ENCODE measurements at regions not wholly inside any gene's neighbourhood (a gene's known extent, or its start where the extent isn't known, plus 50 kb on each side); places are given as distances from the start of the nearest gene placed in this dataset.

DNA sequence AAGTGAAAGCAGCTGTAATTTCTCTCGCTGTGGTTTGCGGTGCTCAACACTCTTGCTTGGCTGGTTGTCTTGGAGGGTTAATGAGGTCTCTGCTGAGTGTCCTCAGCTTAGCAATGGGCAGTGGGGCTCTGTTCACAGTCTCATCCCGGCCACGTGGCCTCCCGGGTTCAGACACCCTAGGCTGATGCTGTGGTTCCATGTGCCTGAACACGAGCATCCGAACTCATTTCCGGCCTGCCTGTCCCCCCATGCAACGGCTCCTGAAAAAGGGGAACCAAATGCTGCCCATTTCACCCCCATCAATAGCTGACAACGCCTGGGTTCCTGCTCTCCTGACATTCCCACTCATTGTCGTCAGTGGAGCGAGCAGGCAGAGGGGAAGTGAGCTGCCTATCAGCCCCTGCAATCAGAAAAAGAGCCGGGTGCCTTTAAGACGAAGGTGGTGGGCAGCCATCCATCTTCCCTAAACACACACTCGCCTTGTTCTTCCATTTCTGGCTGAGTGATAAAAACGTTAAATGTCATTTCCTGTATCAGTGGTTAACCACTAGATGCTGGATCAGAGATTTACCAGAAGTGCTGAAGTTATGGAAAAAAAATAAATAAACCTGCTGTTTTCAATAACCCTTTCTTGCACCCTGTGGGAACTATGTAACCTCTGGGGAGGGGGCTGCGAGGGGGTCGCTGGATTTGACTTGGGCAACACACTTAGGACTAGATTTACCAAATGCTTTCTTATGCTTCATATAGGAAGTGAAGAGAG, 60.3 kb upstream of the BCL2L14 start:
- Histone ChIP-seq H3K27me3 (no peaks in the 10 kb centered on the region), H3K4me3 (ENCODE audit: low read depth in 1 of 2, low read length in 1 of 2) (peak overlapping the region; percentile 55 to 61), H3K27ac (peak overlapping the region; percentile 71), H3K9me3 (no peaks in the 10 kb centered on the region), H3K4me1 (ENCODE audit: control insufficient read depth in 1 of 2, insufficient read depth in 1 of 2, low read depth in 1 of 2, low read length in 1 of 2) (peaks cover 15 to 23% of the 10 kb centered on the region in 2 experiments), H3K36me3 (no peaks in the 10 kb centered on the region)
- TF ChIP-seq CTCF (IDR thresholded peaks at IDR 0.05): no peak

- no peak for TF ChIP-seq CTCF (IDR thresholded peaks at IDR 0.05)
- H3K36me3 ChIP-seq: no peaks in the 10 kb centered on the region
- H3K27me3 ChIP-seq: no peaks in the 10 kb centered on the region
- no peak overlapping the region for H3K27ac ChIP-seq
- H3K9me3 ChIP-seq: no peaks in the 10 kb centered on the region
- no peak overlapping the region for H3K4me3 ChIP-seq (ENCODE audit: low read depth in 1 of 2, low read length in 1 of 2)
- peaks cover 15 to 23% of the 10 kb centered on the region in 2 experiments for H3K4me1 ChIP-seq (ENCODE audit: control insufficient read depth in 1 of 2, insufficient read depth in 1 of 2, low read depth in 1 of 2, low read length in 1 of 2)
Measured at GRCh38 chr12:12011880-12012260, 58.9 kb upstream of the BCL2L14 start.

DNA sequence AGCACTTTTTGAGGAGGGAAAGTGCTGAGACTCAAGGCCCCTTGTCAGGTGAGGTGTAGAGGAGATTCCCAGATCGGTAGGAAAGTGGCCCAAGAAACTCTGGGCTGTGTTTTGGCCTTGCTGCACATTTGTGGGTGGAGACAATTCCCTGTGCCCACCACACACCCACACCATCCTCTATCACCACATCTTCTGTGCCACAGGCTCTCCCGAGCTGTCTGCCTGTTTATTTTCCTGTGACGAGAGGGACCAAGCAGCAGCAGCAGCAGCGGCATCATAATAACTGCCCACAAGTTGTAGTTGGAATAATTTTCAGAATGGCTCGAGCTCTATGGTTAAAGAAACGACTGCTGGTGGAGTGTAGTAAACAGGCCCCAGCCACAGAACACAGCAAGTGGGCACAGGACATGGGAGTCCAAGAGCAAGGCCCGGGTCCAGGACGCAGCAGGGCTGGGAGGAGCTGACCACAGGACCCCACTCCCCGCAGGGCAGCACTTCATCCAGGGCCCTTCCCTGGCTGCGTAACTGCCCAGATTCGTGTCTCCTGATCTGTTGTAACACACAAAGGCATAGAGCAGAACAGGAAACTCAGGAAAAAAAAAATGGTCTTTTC, 55.6 kb upstream of the BCL2L14 start:
- peaks cover 10 to 14% of the 10 kb centered on the region in 2 experiments for H3K4me1 ChIP-seq (ENCODE audit: control insufficient read depth in 1 of 2, insufficient read depth in 1 of 2, low read depth in 1 of 2, low read length in 1 of 2)
- H3K27ac ChIP-seq: no peak overlapping the region
- H3K9me3 ChIP-seq: no peaks in the 10 kb centered on the region
- no peak for TF ChIP-seq CTCF (IDR thresholded peaks at IDR 0.05)
- no peaks in the 10 kb centered on the region for H3K36me3 ChIP-seq
- H3K27me3 ChIP-seq: no peaks in the 10 kb centered on the region
- no peak overlapping the region for H3K4me3 ChIP-seq (ENCODE audit: low read depth in 1 of 2, low read length in 1 of 2)

DNA sequence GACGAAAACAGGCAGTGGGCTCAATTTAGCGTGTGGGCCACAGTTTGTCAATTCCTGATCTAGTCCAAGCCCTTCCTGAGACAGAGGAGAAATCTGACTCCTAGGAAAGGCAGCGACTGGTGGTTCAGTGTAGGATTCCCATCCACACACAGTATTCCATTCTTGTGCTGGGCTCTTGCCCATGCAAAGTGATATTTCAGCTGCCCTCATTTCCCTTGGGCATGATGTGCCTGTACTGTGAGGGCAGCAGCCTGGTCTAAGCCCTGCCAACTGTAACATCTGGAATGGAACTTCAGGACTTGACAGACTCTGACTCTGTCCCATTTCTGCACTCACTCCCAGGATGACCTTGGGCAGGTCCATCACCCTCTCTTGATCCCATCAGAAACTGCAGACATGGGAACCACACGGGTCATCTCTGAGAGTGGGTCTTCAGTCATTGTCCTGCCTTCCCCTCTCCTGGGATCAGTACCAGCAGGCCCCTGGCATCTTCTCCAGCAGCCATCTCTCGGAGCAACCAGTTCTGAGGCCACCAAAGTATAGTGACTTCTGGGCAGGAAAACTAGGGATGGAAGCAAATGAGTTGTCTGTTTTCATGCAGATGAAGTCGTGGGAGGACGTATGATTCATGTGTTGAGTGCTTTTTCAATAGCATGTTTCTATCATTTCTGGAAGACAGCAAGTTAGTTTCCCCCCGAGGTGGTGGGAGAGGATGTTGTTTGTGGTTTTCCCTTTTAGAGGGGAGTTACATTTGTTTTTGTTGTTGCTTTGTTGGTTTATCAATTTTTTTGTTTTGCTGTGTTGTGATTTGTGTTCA, 54.2 kb upstream of the BCL2L14 start:
- Histone ChIP-seq H3K27ac (no peak overlapping the region), H3K4me1 (ENCODE audit: control insufficient read depth in 1 of 2, insufficient read depth in 1 of 2, low read depth in 1 of 2, low read length in 1 of 2) (peaks cover 0 to under 1% of the 10 kb centered on the region in 2 experiments), H3K4me3 (ENCODE audit: low read depth in 1 of 2, low read length in 1 of 2) (no peak overlapping the region), H3K27me3 (no peaks in the 10 kb centered on the region), H3K9me3 (no peaks in the 10 kb centered on the region), H3K36me3 (no peaks in the 10 kb centered on the region)
- TF ChIP-seq CTCF (IDR thresholded peaks at IDR 0.05): no peak

DNA sequence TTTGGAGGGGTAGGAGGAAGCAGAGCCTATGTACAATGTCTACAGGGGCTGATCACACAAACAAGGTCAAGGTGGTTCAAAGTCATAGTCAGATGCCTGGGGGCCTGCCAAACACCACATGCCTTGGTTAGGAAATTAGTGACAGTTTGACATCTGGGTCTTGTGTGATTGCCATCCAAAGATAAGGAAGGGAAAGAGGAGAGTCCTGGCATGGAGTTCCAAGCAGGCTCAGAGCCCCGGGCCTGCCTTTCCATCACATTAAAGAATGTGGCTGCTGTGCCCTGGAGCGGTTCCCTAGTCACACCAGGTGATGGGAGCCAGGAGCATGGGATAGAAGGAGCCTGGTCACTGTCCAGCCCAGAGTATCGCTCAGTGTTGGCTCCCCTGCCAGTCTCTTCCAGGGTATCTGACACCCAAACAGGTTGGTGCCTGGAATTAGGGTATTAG, 53.6 kb upstream of the BCL2L14 start:
- Histone ChIP-seq H3K27ac (no peak overlapping the region), H3K36me3 (no peaks in the 10 kb centered on the region), H3K27me3 (no peaks in the 10 kb centered on the region), H3K4me3 (ENCODE audit: low read depth in 1 of 2, low read length in 1 of 2) (no peak overlapping the region), H3K4me1 (ENCODE audit: control insufficient read depth in 1 of 2, insufficient read depth in 1 of 2, low read depth in 1 of 2, low read length in 1 of 2) (no peaks in the 10 kb centered on the region), H3K9me3 (no peaks in the 10 kb centered on the region)
- TF ChIP-seq CTCF (IDR thresholded peaks at IDR 0.05): no peak
